Activated gamma-delta T cell treated with Interleukin-2 at 50 U/mL for 16 hours (primary cell): ENCODE measurements at regions not wholly inside any gene's neighbourhood (a gene's known extent, or its start where the extent isn't known, plus 50 kb on each side); places are given as distances from the start of the nearest gene placed in this dataset.
"Not testable (repeated sequence)": the region's sequence is repeated elsewhere in the genome, so short reads cannot be mapped to it uniquely, and the experiment has no call there.

ENCODE experiments used
- DNase-seq: peaks from one replicate; pipeline ENCODE4 v3.0.0-alpha.2; 2020

- no peak for DNase-seq
Measured at GRCh38 chr14:38973083-38973700, 129.8 kb downstream of the SEC23A start.

- DNase-seq: no peak
Measured at GRCh38 chr14:38972511-38972910, 130.5 kb downstream of the SEC23A start.

GRCh38 chr14:38971258-38971921 is 131.6 kb downstream of the SEC23A start:
- no peak for DNase-seq

GRCh38 chr14:38964630-38965029 is 138.4 kb downstream of the SEC23A start:
- DNase-seq: no peak

DNA sequence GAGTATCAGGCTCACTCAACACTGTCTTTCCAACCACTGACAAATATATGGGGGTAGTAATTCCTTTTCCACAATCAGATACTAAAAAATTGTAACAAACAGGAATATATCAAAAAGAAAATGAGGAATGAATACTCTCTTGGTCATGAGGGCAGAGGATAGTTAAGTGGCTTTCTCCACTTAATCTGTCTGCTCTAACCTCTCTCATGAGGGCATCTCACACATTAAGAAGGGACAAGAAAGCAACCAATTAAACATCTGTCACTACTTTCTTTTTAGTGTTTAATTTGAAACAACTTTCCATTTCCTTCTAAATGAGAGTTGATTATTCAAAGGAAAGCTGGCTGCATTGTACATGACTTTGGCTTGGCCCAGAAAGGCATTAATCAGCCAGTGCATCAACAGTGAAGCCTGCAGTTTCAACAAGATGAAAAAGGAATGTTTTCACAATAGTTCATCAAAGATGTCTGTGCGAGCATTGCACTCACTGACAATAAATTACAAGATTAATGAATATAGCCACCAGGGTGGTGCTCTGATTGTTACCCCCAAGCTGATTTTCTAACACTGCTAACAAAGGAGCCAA is 142.0 kb downstream of the SEC23A start:
- DNase-seq: no peak

- no peak for DNase-seq
Measured at GRCh38 chr14:38959021-38959420, 144.0 kb downstream of the SEC23A start.

DNA sequence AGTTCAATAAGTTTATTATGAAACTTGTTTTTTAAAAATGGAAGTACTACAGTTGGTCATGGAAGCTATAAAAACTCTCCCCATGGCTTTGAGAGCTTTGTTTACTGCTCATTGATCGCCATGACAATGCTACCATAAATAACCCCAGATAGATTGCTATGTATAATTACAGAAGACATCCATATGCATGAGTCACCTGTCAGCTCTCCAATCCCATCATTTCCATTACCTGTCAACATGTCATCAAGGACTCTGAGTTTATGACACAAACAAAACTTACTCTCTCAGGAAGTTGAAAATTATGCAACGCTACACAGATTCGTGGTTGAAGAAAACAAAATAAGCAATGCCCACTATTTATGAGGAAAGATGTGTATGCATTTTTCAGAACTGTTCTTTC is 144.4 kb downstream of the SEC23A start:
- no peak for DNase-seq

DNA sequence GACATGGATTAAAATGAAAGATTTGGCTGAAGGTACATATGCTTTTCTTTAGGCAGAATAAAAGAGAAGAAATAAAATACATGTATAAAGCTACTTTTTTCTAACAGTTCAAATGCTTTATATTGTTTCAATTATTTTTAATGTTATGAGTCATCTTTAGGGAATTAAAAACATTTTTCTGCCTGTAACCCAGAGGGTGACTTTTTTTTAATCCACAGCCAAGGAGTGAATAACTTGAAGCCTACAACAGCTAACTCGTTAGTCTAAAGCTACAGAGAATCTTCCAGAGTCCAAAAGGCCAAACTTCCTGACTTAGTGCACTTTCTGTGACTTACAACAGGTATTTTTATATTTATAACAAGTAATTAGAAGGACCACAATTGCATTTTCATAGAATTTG is 151.6 kb downstream of the SEC23A start:
- no peak for DNase-seq

GRCh38 chr14:38950676-38951075 is 152.4 kb downstream of the SEC23A start:
- DNase-seq: no peak

GRCh38 chr14:38948576-38948975 is 154.5 kb downstream of the SEC23A start:
- DNase-seq: no peak

GRCh38 chr14:38948171-38948570 is 154.9 kb downstream of the SEC23A start:
- DNase-seq: no peak

- DNase-seq: no peak
Measured at GRCh38 chr14:38947343-38947742, 155.7 kb downstream of the SEC23A start.

- DNase-seq: no peak
Measured at GRCh38 chr14:38944691-38945090, 158.3 kb downstream of the SEC23A start.

DNA sequence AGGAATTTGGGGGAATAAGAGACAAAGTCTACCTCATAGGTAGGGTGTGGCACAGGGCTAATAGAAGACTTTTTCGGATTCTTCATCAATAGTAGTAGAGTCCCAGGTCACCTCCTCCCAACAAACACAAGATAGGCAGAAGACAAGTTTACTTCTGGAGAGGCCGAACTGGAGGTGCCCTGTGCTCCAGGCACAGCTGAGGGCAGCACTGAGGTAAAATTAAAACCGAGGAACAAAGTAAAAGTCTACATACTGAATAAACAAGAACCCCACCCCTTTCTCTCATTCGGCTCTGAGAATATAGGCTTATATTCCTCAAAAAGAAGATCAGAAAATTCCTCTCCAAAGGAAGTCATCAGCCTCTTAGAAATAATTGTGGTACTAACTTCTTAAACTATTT is 161.5 kb downstream of the SEC23A start:
- DNase-seq: no peak

DNA sequence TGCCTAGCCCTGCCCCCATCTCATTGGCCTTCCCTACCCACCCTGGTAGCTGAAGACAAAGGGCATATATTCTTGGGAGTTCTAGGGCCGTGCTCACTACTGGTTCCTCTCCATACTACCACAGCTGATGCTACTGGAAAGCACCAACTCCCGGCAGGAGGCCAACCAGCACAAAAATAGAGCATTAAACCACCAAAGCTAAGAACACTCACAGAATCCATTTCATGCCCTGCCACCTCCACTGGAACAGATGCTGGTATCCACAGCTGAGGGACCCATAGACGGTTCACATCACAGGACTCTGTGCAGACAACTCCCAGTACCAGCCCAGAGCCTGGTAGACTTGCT is 170.4 kb downstream of the SEC23A start:
- not testable (repeated sequence) for DNase-seq

DNA sequence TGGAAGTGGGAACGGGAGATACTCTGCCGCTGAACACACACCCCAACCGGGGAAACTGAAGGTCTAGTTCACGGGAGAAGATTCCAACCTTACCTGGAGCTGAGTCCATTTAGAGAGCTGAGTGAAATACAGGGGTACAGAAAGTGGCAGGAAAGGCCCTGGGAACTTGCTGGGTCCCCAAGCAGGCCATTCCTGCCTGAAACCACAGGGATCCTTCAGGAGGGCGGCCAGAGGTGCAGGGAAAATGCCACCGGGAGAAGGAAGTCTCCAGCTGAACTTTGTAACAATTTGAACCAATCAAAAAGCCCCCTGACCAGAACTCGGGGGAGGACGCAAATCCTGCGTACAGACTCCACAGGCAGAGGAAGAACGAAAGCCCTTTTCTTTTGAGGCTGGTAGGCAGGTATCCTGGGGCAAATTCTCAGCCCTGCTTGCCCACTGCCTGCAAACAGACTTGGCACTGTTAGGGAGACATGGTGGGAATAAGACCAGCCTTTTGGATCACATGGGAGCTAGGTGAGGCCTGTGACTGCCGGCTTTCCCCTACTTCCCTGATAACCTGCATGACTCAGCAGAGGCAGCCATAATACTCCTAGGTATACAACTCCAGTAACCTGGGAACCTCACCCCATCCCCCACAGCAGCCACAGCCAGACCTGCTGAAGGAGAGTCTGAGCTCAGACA is 170.9 kb downstream of the SEC23A start:
- no peak for DNase-seq

- no peak for DNase-seq
Measured at GRCh38 chr14:38930898-38931297, 172.1 kb downstream of the SEC23A start.

GRCh38 chr14:38930022-38930421 is 173.0 kb downstream of the SEC23A start:
- DNase-seq: no peak

DNA sequence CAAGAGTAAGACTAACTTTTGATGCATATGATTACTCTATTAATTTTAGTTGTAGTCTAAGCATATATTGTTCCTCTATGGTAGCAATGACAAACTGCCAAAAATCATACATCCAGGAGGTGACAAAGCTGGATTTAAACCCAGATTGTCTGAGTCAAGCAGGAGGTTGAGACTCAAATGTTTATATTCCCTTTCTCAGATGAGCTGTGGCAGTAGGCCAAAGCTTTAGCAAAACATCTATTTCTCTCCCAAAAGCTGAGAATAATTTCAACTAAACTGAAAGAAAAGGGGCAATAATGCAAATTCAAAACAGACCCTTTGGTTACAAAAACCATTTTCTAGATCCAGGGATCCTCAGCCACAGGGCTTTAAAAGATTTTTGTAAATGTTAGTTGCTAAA is 173.6 kb downstream of the SEC23A start:
- no peak for DNase-seq

DNA sequence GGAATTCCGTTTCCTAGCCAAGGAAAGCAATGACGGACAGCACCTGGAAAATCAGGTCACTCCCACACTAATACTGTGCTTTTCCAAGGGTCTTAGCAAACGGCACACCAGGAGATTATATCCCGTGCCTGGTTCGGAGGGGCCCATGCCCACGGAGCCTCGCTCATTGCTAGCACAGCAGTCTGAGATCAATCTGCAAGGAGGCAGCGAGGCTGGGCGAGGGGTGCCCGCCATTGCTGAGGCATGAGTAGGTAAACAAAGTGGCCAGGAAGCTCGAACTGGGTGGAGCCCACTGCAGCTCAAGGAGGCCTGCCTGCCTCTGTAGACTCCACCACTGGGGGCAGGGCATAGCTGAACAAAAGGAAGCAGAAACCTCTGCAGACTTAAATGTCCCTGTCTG is 181.1 kb downstream of the SEC23A start:
- not testable (repeated sequence) for DNase-seq

DNA sequence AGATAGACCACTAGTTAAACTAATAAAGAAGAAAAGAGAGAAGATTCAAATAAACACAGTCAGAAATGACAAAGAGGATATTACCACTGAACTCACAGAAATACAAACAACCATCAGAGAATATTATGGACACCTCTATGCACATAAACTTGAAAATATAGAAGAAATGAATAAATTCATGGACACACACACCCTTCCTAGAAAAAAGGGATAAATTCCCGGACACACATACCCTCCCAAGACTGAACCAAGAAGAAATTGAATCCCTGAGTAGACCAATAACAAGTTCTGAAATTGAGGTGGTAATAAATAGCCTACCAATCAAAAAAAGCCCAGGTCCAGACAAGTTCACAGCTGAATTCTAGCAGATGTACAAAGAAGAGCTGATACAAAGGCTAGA is 187.9 kb downstream of the SEC23A start:
- DNase-seq: no peak

GRCh38 chr14:38910092-38910491 is 192.9 kb downstream of the SEC23A start:
- no peak for DNase-seq

- no peak for DNase-seq
Measured at GRCh38 chr14:38904959-38905358, 198.1 kb downstream of the SEC23A start.

GRCh38 chr14:38901791-38902190 is 201.2 kb downstream of the SEC23A start:
- DNase-seq: no peak
